ENCODE measurements at regions not wholly inside any gene's neighbourhood (a gene's known extent, or its start where the extent isn't known, plus 50 kb on each side); places are given as distances from the start of the nearest gene placed in this dataset.

- TF ChIP-seq, protein P1, sequence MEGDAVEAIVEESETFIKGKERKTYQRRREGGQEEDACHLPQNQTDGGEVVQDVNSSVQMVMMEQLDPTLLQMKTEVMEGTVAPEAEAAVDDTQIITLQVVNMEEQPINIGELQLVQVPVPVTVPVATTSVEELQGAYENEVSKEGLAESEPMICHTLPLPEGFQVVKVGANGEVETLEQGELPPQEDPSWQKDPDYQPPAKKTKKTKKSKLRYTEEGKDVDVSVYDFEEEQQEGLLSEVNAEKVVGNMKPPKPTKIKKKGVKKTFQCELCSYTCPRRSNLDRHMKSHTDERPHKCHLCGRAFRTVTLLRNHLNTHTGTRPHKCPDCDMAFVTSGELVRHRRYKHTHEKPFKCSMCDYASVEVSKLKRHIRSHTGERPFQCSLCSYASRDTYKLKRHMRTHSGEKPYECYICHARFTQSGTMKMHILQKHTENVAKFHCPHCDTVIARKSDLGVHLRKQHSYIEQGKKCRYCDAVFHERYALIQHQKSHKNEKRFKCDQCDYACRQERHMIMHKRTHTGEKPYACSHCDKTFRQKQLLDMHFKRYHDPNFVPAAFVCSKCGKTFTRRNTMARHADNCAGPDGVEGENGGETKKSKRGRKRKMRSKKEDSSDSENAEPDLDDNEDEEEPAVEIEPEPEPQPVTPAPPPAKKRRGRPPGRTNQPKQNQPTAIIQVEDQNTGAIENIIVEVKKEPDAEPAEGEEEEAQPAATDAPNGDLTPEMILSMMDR (IDR thresholded peaks at IDR 0.05): no peak
Measured at GRCh38 chr13:84417416-84417815, 535.1 kb upstream of the SLITRK1 start.

DNA sequence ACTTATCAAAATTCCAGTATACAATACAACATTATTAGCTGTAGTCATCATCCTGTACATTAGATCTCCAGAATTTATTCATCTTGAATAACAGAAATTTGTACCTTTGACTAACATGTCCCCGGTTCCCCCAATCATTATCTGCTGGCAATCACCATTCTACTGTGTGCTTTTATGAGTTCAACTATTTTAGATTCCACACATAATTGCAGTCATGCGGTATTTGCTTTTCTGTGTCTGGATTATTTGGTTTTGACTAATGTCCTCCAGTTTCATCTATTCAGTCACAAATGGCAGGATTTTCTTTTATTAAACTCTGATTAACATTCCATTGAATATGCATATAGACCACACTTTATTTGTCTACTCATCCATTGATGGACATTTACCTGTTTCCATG, 530.7 kb upstream of the SLITRK1 start:
- TF ChIP-seq, protein P1 (IDR thresholded peaks at IDR 0.05): no peak

GRCh38 chr13:84405286-84405685, 523.0 kb upstream of the SLITRK1 start:
- TF ChIP-seq, protein P1 (IDR thresholded peaks at IDR 0.05): no peak

- TF ChIP-seq, protein P1 (IDR thresholded peaks at IDR 0.05): no peak
Measured at GRCh38 chr13:84400706-84401105, 518.4 kb upstream of the SLITRK1 start.

DNA sequence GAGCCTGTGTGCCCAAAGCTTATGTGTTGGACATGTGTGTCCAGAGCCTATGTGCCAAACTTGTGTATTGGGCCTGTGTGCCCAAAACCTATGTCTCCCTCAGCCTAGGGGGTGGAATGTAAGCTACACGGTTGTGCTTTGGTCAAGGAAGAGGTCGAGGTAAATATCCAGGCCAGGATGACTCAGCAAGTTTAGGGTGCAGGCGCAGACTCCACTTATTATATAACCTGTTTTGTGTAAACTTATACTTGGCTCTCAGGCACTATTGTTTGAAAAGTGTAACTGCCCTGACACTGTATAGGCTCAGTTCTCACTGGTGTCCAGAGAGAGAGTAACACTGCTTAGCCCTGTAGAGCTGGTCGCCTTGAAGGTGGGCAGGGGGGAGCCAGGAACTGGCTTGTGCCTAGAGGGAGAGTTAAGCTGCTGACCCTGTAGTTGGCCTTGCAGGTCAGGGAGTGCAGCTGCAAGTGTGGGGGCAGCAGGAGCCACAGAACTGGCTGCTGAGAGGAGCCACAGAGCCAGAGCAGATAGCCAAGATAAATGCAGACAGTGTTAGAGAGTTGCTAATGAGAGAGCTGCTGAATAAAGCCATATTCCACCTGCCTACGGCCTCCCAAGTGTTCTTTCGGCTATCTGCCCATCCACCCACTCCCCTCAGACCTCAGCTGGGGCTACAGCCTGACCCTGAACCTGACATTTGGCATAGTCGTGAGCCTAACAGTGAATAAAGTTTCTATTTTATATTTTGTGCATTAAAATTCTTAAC, 517.2 kb upstream of the SLITRK1 start:
- TF ChIP-seq, protein P1 (IDR thresholded peaks at IDR 0.05): no peak

DNA sequence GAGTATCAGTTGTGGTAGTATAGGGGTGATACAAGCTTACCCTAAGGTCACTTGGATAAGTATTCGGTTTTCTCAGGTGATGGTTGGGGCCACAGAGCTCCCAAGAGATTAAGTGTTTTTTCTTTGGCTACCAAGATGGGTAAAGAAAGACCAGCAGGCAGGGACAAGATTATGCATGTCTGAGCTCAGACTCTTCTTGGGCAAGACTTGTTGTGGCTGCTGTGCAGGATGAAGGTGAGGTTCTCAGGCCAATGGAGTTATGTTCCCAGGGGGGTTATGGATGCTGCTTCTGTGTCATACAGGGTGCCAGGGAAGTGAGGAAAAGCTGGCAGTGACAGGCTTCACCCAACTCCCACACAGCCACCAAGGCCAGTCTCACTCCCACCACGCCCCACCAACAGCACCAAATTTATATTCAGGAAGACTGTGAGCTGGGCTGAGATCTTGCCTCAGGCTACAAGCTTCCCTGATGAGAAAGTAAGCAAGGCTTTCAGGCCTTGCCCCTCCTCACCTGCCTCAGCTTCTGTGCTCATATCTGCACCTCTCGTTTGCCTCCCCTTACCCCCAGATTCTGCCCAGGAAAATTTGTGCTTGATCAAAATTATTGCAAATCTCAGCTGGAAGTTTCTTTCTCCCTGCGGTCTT, 511.8 kb upstream of the SLITRK1 start:
- TF ChIP-seq, protein P1 (IDR thresholded peaks at IDR 0.05): no peak

- TF ChIP-seq, protein P1 (IDR thresholded peaks at IDR 0.05): no peak
Measured at GRCh38 chr13:84380866-84381265, 498.6 kb upstream of the SLITRK1 start.

Data from LNCAP (cell line).